ENCODE measurements at regions not wholly inside any gene's neighbourhood (a gene's known extent, or its start where the extent isn't known, plus 50 kb on each side); places are given as distances from the start of the nearest gene placed in this dataset.

DNA sequence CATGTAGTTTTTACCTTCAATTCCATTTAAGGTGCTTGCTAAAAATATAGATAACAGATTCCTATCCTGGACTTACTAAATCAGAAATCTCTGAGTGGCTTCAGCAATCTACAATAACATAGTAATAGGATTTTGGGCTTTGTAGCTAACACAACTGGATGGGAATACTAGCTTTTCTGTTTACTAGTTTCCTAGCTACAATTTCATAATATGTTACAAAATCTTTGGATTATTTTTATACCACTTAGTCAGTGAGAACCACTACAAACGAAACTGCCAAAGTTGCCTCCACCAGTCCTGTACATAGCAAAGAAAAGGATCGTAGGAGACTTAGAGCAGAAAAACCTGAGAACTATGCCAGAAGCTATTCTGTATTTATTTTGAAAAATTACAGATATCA, 87.7 kb upstream of the ANO3 start:
- intact Hi-C loops (cut with DNase I; ENCODE audit: low total_unique reads), result no loop called here
- DNase-seq (ENCODE audit: low spot score in 2 of 2), result no peak
- no peak overlapping the region for H3K4me3 ChIP-seq (ENCODE audit: low read depth, poor library complexity, severe bottlenecking)
- TF ChIP-seq POLR2A (IDR thresholded peaks at IDR 0.05), result no peak
- TF ChIP-seq, protein P1, sequence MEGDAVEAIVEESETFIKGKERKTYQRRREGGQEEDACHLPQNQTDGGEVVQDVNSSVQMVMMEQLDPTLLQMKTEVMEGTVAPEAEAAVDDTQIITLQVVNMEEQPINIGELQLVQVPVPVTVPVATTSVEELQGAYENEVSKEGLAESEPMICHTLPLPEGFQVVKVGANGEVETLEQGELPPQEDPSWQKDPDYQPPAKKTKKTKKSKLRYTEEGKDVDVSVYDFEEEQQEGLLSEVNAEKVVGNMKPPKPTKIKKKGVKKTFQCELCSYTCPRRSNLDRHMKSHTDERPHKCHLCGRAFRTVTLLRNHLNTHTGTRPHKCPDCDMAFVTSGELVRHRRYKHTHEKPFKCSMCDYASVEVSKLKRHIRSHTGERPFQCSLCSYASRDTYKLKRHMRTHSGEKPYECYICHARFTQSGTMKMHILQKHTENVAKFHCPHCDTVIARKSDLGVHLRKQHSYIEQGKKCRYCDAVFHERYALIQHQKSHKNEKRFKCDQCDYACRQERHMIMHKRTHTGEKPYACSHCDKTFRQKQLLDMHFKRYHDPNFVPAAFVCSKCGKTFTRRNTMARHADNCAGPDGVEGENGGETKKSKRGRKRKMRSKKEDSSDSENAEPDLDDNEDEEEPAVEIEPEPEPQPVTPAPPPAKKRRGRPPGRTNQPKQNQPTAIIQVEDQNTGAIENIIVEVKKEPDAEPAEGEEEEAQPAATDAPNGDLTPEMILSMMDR (IDR thresholded peaks at IDR 0.05), result no peak
- 18 to 22% methylated on average over 2 of the region's 2 CpGs for WGBS, 2 donors

DNA sequence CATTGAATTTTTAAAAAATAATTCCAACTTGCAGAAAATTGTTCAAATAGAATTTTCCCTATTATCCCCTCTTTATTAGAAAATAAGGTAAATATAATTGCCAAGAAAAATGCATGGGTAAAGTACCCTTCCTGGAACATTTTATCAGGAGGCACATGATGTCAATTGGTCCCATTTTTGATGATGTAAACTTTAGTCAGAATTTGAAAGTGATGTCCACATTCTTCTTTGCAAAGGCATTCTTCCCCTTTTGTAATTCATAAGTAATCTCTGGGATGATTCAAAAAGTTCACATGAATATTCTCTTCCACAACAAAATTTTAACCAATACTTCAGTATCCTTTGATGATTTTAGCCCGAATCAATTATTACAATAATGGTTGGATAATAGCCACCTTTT, 86.9 kb upstream of the ANO3 start:
- TF ChIP-seq POLR2A (IDR thresholded peaks at IDR 0.05), result no peak
- TF ChIP-seq, protein P1 (IDR thresholded peaks at IDR 0.05), result no peak
- 88% methylated on average over 1 of the region's 1 CpG for WGBS, 2 donors
- intact Hi-C loops (cut with DNase I; ENCODE audit: low total_unique reads), result no loop called here
- H3K4me3 ChIP-seq (ENCODE audit: low read depth, poor library complexity, severe bottlenecking), result no peak overlapping the region
- DNase-seq (ENCODE audit: low spot score in 2 of 2), result no peak

DNA sequence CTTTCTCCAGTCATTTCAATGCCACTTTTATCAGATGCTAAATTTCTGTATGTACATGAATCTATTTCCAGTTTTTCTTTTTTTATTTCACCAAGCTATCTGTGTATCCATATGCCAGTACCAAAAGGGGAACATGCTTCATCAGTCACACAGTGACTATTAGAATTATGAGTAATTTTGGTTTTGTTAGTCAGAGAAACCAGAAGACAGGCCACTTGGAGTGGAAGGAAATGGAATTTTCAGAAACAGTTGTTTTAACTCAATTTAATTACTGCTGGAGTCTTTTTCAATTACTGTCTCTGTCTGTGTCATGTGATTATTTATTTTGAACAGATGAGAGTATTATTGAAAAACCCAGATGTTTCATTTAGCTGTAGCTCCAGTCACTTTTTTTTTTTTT, 84.6 kb upstream of the ANO3 start:
- TF ChIP-seq, protein P1 (IDR thresholded peaks at IDR 0.05), result no peak
- no peak for TF ChIP-seq POLR2A (IDR thresholded peaks at IDR 0.05)
- DNase-seq (ENCODE audit: low spot score in 2 of 2), result no peak
- intact Hi-C loops (cut with DNase I; ENCODE audit: low total_unique reads), result no loop called here
- H3K4me3 ChIP-seq (ENCODE audit: low read depth, poor library complexity, severe bottlenecking), result no peak overlapping the region

DNA sequence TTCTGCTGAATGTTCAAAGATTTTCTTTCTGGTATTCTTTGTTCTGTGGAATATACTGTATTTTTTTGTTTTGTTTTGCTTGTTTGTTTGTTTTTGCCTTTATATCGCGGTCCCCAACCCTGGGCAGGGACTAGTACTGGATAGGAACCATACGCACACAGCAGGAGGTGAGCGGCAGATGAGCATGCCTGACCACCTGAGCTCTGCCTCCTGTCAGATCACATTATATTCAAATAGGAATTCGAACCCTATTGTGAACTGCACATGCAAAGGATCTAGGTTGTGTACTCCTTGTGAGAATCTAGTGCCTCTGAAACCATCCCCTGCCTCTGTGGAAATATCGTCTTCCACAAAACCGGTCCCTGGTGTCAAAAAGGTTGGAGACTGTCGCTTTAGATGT, 83.3 kb upstream of the ANO3 start:
- TF ChIP-seq, protein P1 (IDR thresholded peaks at IDR 0.05), result no peak
- TF ChIP-seq POLR2A (IDR thresholded peaks at IDR 0.05), result no peak
- DNase-seq (ENCODE audit: low spot score in 2 of 2), result no peak
- intact Hi-C loops (cut with DNase I; ENCODE audit: low total_unique reads), result no loop called here
- WGBS, 2 donors, result 86 to 95% methylated on average over 8 of the region's 8 CpGs
- H3K4me3 ChIP-seq (ENCODE audit: low read depth, poor library complexity, severe bottlenecking), result no peak overlapping the region

DNA sequence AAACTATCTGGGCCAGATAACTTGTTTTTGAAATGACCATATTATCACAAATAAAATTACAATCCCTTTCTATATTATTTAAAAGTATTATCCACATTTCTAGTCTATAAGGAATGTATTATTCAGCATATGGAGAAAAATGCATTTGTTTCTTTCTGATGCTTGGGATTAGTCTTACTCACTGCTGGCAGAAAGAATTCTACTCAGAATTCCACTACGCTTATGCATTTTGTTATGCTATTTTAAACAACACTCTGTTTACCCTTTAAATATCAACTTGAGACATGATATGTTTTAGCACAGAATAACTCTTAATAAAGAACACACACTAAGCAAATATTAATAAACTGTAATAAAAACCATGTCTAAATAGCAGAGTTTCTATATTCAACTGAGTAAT, 77.6 kb upstream of the ANO3 start:
- no peak for DNase-seq (ENCODE audit: low spot score in 2 of 2)
- WGBS, 2 donors, result 39 to 85% methylated on average over 1 of the region's 1 CpG
- TF ChIP-seq POLR2A (IDR thresholded peaks at IDR 0.05), result no peak
- TF ChIP-seq, protein P1 (IDR thresholded peaks at IDR 0.05), result no peak
- intact Hi-C loops (cut with DNase I; ENCODE audit: low total_unique reads), result no loop called here
- H3K4me3 ChIP-seq (ENCODE audit: low read depth, poor library complexity, severe bottlenecking), result no peak overlapping the region

DNA sequence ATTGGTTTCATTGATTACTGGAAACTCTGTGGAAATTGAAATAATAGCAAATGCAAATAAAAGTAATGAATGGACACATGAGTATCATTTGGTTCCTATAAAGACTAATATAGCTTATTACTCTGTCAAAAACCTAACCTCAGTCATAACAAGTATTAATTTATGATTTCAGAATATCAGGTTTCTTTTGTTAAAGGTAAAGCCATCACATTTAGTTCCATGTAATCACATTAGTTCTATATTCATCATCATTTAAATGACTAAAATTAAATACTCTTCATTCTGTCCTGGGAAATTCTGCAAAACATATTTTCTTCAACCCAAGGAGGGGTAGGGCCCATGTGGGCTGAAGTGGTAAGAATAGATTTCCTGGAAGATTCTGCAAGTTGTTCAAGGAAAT, 68.2 kb upstream of the ANO3 start:
- intact Hi-C loops (cut with DNase I; ENCODE audit: low total_unique reads), result no loop called here
- TF ChIP-seq, protein P1 (IDR thresholded peaks at IDR 0.05), result no peak
- no peak for TF ChIP-seq POLR2A (IDR thresholded peaks at IDR 0.05)
- DNase-seq (ENCODE audit: low spot score in 2 of 2), result no peak
- no peak overlapping the region for H3K4me3 ChIP-seq (ENCODE audit: low read depth, poor library complexity, severe bottlenecking)
